D721Med (cell line): ENCODE measurements at regions not wholly inside any gene's neighbourhood (a gene's known extent, or its start where the extent isn't known, plus 50 kb on each side); places are given as distances from the start of the nearest gene placed in this dataset.

ENCODE experiments used
- DNase-seq: peaks from one replicate; pipeline ENCODE4 v3.0.0; 2011; ENCODE audit warnings: low spot score; ENCODE audit not compliant: insufficient read length
- FAIRE-seq: peaks from 2 replicates; lab custom pipeline; 2011; peaks lifted over from hg19 to GRCh38; lab: Jason Lieb, UNC
- TF ChIP-seq, protein P1 (sequence below): IDR thresholded peaks from 2 replicates; pipeline ENCODE4 v1.5.1; 2012; ENCODE audit warnings: mild to moderate bottlenecking, control low read depth; ENCODE audit not compliant: insufficient read depth; ENCODE audit errors: missing control alignments

DNA sequence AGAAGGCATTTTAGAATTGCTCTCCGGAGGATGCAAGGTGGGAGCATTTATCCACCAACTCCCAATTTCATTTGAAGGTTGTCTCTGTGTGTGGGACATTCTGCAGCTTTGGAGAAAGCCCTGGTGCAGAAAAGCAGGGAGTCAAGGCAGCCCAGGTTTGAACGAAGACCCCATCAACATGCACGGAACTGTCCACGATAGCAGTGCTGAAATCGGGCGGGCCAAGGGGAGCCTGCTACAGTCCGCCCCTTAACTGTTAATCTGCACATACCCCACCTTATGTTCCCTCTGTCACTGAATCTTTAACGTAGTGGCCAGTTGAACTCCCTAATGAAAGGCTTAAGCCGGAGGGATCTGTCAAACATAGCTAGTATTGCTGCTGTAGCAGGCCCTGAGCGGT is 68.8 kb upstream of the C1orf174 start:
- TF ChIP-seq, protein P1, sequence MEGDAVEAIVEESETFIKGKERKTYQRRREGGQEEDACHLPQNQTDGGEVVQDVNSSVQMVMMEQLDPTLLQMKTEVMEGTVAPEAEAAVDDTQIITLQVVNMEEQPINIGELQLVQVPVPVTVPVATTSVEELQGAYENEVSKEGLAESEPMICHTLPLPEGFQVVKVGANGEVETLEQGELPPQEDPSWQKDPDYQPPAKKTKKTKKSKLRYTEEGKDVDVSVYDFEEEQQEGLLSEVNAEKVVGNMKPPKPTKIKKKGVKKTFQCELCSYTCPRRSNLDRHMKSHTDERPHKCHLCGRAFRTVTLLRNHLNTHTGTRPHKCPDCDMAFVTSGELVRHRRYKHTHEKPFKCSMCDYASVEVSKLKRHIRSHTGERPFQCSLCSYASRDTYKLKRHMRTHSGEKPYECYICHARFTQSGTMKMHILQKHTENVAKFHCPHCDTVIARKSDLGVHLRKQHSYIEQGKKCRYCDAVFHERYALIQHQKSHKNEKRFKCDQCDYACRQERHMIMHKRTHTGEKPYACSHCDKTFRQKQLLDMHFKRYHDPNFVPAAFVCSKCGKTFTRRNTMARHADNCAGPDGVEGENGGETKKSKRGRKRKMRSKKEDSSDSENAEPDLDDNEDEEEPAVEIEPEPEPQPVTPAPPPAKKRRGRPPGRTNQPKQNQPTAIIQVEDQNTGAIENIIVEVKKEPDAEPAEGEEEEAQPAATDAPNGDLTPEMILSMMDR, result no peak
- FAIRE-seq (no peak), DNase-seq (no peak)

DNA sequence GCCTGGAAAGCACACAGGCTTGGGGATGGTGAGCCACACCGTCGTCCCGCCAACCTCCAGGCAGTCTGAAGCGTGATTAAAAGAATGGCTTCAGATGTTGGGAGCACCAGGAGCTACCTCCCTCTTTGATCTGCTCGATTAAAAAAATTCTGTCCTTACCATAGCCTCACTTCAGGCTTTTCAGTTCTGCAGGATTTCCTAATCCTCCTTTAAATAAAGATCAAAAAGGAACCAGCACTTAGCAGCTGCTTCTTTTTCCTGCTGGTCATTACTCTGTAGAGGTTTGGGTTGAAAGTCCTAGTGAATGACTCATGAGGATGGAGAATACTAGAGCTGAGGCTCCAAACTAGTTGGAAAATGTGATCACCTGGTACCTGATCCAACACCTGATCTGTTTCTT is 71.9 kb upstream of the C1orf174 start:
- TF ChIP-seq, protein P1, result no peak
- no peak for DNase-seq
- FAIRE-seq, result no peak

DNA sequence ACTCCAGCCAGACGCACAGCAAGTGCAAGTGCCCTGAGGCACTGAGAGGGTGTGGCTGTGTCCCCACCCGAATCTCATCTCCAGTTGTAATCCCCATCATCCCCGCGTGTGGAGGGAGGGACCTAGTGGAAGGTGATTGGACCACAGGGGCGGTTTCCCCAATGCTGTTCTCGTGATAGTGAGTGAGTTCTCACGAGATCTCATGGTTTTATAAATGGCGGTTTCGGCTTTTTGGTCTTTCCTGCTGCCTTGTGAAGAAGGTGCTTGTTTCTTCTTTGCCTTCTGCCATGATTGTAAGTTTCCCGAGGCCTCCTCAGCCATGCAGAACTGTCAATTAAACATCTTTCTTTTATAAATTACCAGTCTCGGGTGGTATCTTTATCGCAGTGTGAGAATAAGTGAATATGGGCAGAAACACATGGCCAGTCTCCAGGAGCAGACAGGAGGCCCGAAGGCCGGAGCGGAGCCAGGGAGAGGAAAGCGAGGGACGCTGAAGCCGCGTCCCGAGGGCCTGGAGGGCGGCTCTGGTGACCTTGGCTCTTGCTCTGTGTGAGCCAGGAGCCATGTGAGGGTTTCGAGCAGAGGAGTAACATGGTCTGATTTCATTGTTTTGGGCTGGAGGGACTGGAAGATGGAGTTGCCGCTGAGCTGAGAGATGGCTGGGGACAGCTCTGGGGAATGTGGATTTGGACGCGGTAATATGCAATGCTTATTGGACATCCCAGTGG is 76.0 kb upstream of the C1orf174 start:
- TF ChIP-seq, protein P1, result no peak
- FAIRE-seq, result no peak
- DNase-seq, result no peak

- DNase-seq (no peak), FAIRE-seq (no peak)
- TF ChIP-seq, protein P1, result no peak
These were observed 76.7 kb upstream of the C1orf174 start for GRCh38 chr1:3976821-3977220.

- no peak for FAIRE-seq
- DNase-seq, result no peak
- TF ChIP-seq, protein P1, result no peak
These were observed 78.3 kb upstream of the C1orf174 start for GRCh38 chr1:3978196-3978989.

- DNase-seq (no peak), FAIRE-seq (no peak)
- TF ChIP-seq, protein P1, result no peak
These were observed 78.9 kb upstream of the C1orf174 start for GRCh38 chr1:3978990-3979325.

- no peak for FAIRE-seq
These were observed 81.2 kb upstream of the C1orf174 start for GRCh38 chr1:3981261-3981660.

More at GRCh38 chr1:3981261-3981660, 81.2 kb upstream of the C1orf174 start:
- TF ChIP-seq, protein P1, result no peak
- DNase-seq, result no peak
